Memory B cell (primary cell): ENCODE measurements at regions not wholly inside any gene's neighbourhood (a gene's known extent, or its start where the extent isn't known, plus 50 kb on each side); places are given as distances from the start of the nearest gene placed in this dataset.

Experiments
- ATAC-seq: fragments of 150-1000 bp; cut with Tn5 transposase; 2 replicates; pipeline ENCODE4 v1.10.0; 2021; ENCODE audit warnings: low read depth, mild to moderate bottlenecking, moderate library complexity
- DNase-seq, 2 donors: peaks; one replicate each; pipeline ENCODE4 v3.0.0; 2022; ENCODE audit warnings: low spot score in 2 of 2
- H3K27ac Mint-ChIP-seq: one replicate; pipeline ENCODE4 v1.8.0; 2022; ENCODE audit warnings: mild to moderate bottlenecking, moderate library complexity, mixed read lengths
- H3K27me3 Mint-ChIP-seq: one replicate; pipeline ENCODE4 v1.8.0; 2022; ENCODE audit warnings: mixed read lengths
- H3K36me3 Mint-ChIP-seq: one replicate; pipeline ENCODE4 v1.8.0; 2022; ENCODE audit warnings: mild to moderate bottlenecking, mixed read lengths
- H3K4me1 Mint-ChIP-seq: one replicate; pipeline ENCODE4 v1.8.0; 2022; ENCODE audit warnings: mixed read lengths
- H3K4me3 Mint-ChIP-seq: one replicate; pipeline ENCODE4 v1.8.0; 2022; ENCODE audit warnings: mild to moderate bottlenecking, moderate library complexity, mixed read lengths
- H3K9me3 Mint-ChIP-seq: one replicate; pipeline ENCODE4 v1.8.0; 2022; ENCODE audit warnings: mixed read lengths

- Mint-ChIP-seq H3K4me3 (no peak overlapping the region), H3K27me3 (no peaks in the 10 kb centered on the region), H3K27ac (no peak overlapping the region), H3K9me3 (no peaks in the 10 kb centered on the region), H3K36me3 (peaks cover 16% of the 10 kb centered on the region), H3K4me1 (peaks cover 7% of the 10 kb centered on the region)
- ATAC-seq (no peak), DNase-seq (no peak)
These were observed 356.8 kb downstream of the SEC14L1 start for GRCh38 chr17:77497578-77497934.

- H3K27me3 Mint-ChIP-seq: no peaks in the 10 kb centered on the region
- DNase-seq (no peak), ATAC-seq (no peak)
- H3K36me3 Mint-ChIP-seq: peaks cover 17% of the 10 kb centered on the region
- no peaks in the 10 kb centered on the region for H3K9me3 Mint-ChIP-seq
- no peak overlapping the region for H3K27ac Mint-ChIP-seq
- H3K4me3 Mint-ChIP-seq: no peak overlapping the region
- peaks cover 7% of the 10 kb centered on the region for H3K4me1 Mint-ChIP-seq
These were observed 357.4 kb downstream of the SEC14L1 start for GRCh38 chr17:77498091-77498741.

GRCh38 chr17:77498791-77499698 is 358.3 kb downstream of the SEC14L1 start:
- Mint-ChIP-seq H3K4me3 (no peak overlapping the region), H3K27me3 (no peaks in the 10 kb centered on the region), H3K36me3 (peaks cover 15% of the 10 kb centered on the region), H3K27ac (peak overlapping the region; percentile 28), H3K9me3 (no peaks in the 10 kb centered on the region), H3K4me1 (peaks cover 7% of the 10 kb centered on the region)
- ATAC-seq (no peak), DNase-seq (no peak)

GRCh38 chr17:77499699-77500435 is 359.1 kb downstream of the SEC14L1 start:
- H3K27ac Mint-ChIP-seq: peak overlapping the region; percentile 28
- no peak for ATAC-seq

GRCh38 chr17:77501101-77501566 is 360.4 kb downstream of the SEC14L1 start:
- Mint-ChIP-seq H3K4me3 (no peak overlapping the region), H3K27me3 (no peaks in the 10 kb centered on the region), H3K36me3 (peaks cover 15% of the 10 kb centered on the region), H3K27ac (no peak overlapping the region), H3K9me3 (no peaks in the 10 kb centered on the region), H3K4me1 (peaks cover 3% of the 10 kb centered on the region)
- ATAC-seq (no peak), DNase-seq (no peak)

More at GRCh38 chr17:77499699-77500435, 359.1 kb downstream of the SEC14L1 start:
- no peaks in the 10 kb centered on the region for H3K27me3 Mint-ChIP-seq
- no peak overlapping the region for H3K4me3 Mint-ChIP-seq
- DNase-seq: no peak
- H3K9me3 Mint-ChIP-seq: no peaks in the 10 kb centered on the region
- H3K36me3 Mint-ChIP-seq: peaks cover 15% of the 10 kb centered on the region
- peaks cover 6% of the 10 kb centered on the region for H3K4me1 Mint-ChIP-seq

GRCh38 chr17:77501751-77502625 is 361.2 kb downstream of the SEC14L1 start:
- DNase-seq (no peak), ATAC-seq (no peak)
- Mint-ChIP-seq H3K4me3 (no peak overlapping the region), H3K4me1 (peaks cover 3% of the 10 kb centered on the region), H3K27me3 (no peaks in the 10 kb centered on the region), H3K9me3 (no peaks in the 10 kb centered on the region), H3K27ac (no peak overlapping the region), H3K36me3 (peaks cover 14% of the 10 kb centered on the region)

GRCh38 chr17:77502626-77503292 is 362.0 kb downstream of the SEC14L1 start:
- no peaks in the 10 kb centered on the region for H3K27me3 Mint-ChIP-seq
- H3K9me3 Mint-ChIP-seq: no peaks in the 10 kb centered on the region
- no peak overlapping the region for H3K27ac Mint-ChIP-seq
- no peak overlapping the region for H3K4me3 Mint-ChIP-seq
- H3K4me1 Mint-ChIP-seq: peaks cover 3% of the 10 kb centered on the region
- no peak for ATAC-seq
- no peak for DNase-seq
- H3K36me3 Mint-ChIP-seq: peaks cover 14% of the 10 kb centered on the region

GRCh38 chr17:77503293-77503655 is 362.5 kb downstream of the SEC14L1 start:
- DNase-seq (no peak), ATAC-seq (no peak)
- H3K27ac Mint-ChIP-seq: no peak overlapping the region
- no peak overlapping the region for H3K4me3 Mint-ChIP-seq
- peaks cover 3% of the 10 kb centered on the region for H3K4me1 Mint-ChIP-seq
- H3K27me3 Mint-ChIP-seq: no peaks in the 10 kb centered on the region
- H3K9me3 Mint-ChIP-seq: no peaks in the 10 kb centered on the region
- peaks cover 14% of the 10 kb centered on the region for H3K36me3 Mint-ChIP-seq

- H3K9me3 Mint-ChIP-seq: no peaks in the 10 kb centered on the region
- peaks cover 13% of the 10 kb centered on the region for H3K36me3 Mint-ChIP-seq
- no peaks in the 10 kb centered on the region for H3K27me3 Mint-ChIP-seq
- no peak for DNase-seq
- peaks cover 3% of the 10 kb centered on the region for H3K4me1 Mint-ChIP-seq
- no peak overlapping the region for H3K27ac Mint-ChIP-seq
- no peak for ATAC-seq
- H3K4me3 Mint-ChIP-seq: no peak overlapping the region
These were observed 363.3 kb downstream of the SEC14L1 start for GRCh38 chr17:77503916-77504651.

GRCh38 chr17:77504652-77505155 is 363.9 kb downstream of the SEC14L1 start:
- no peak overlapping the region for H3K4me3 Mint-ChIP-seq
- H3K36me3 Mint-ChIP-seq: peaks cover 7% of the 10 kb centered on the region
- no peak for ATAC-seq
- no peak overlapping the region for H3K27ac Mint-ChIP-seq
- no peaks in the 10 kb centered on the region for H3K9me3 Mint-ChIP-seq
- no peak for DNase-seq
- H3K4me1 Mint-ChIP-seq: no peaks in the 10 kb centered on the region
- H3K27me3 Mint-ChIP-seq: no peaks in the 10 kb centered on the region

- Mint-ChIP-seq H3K27me3 (no peaks in the 10 kb centered on the region), H3K4me3 (no peak overlapping the region), H3K27ac (no peak overlapping the region), H3K36me3 (peaks cover 7% of the 10 kb centered on the region), H3K4me1 (no peaks in the 10 kb centered on the region), H3K9me3 (no peaks in the 10 kb centered on the region)
- ATAC-seq: no peak
- DNase-seq: no peak
These were observed 364.4 kb downstream of the SEC14L1 start for GRCh38 chr17:77505181-77505639.

- H3K9me3 Mint-ChIP-seq: no peaks in the 10 kb centered on the region
- H3K27ac Mint-ChIP-seq: no peak overlapping the region
- H3K4me1 Mint-ChIP-seq: no peaks in the 10 kb centered on the region
- no peak for DNase-seq
- H3K36me3 Mint-ChIP-seq: peaks cover 3% of the 10 kb centered on the region
- H3K27me3 Mint-ChIP-seq: no peaks in the 10 kb centered on the region
- H3K4me3 Mint-ChIP-seq: no peak overlapping the region
- no peak for ATAC-seq
These were observed 365.7 kb downstream of the SEC14L1 start for GRCh38 chr17:77506371-77506991.
